COR-L47 (cell line): ENCODE measurements at regions not wholly inside any gene's neighbourhood (a gene's known extent, or its start where the extent isn't known, plus 50 kb on each side); places are given as distances from the start of the nearest gene placed in this dataset.

Experiments used
- DNase-seq: peaks from one replicate; lab custom pipeline; 2025; lab: John Stamatoyannopoulos, UW

DNA sequence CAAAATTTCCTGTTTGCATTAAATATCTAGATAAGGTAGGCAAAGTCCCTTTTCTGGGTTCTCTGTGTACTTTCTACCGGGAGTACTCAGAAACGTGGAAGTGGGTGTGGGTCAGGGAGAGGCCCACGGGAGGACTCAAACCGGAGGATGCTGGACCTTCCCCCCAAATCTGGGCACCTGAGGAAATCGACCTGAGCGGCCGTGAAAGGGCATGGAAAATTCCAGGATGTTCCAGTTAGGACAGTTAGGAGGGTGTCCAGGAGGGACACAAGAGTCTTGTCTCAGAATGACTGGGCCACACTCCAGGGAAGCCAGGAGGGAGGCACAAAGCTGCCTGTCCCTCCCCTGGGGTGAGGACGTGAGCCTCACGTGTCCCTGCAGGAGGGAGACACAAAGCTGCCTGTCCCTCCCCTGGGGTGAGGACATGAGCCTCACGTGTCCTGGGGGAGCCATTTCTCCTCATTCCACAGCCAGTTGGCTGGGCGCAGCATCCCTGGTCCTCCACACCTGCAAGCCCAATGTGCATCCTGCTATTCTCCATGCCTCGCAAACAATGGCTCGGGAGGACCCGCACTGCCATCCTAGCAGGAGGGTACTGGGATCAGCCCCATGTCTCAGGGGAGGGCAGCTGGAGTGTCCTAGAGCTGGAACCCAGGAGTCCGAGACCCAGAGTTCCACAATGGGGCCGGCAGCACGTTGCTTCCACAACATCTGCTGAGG is 190.5 kb upstream of the PPP2R2D start:
- DNase-seq: no peak

DNA sequence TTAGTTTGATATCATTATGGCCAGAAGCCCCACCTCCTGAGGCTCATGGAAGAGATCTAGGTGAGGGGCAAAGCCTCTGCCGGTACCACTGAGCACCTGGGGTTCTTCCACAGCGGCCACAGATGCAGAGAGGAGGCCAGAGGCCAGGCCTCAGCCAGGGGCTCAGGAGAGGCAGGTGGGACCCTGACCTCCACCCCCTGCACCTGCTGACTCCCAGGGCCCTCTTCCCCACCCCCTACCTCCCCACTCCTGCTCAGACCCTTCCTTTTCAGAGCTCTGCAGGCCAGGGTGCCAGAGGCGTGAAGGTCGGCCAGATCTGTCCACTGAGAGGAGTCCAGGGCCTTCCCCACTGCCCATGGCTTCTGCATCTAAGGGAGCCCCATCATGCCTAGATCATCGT is 178.7 kb upstream of the PPP2R2D start:
- DNase-seq: no peak

DNA sequence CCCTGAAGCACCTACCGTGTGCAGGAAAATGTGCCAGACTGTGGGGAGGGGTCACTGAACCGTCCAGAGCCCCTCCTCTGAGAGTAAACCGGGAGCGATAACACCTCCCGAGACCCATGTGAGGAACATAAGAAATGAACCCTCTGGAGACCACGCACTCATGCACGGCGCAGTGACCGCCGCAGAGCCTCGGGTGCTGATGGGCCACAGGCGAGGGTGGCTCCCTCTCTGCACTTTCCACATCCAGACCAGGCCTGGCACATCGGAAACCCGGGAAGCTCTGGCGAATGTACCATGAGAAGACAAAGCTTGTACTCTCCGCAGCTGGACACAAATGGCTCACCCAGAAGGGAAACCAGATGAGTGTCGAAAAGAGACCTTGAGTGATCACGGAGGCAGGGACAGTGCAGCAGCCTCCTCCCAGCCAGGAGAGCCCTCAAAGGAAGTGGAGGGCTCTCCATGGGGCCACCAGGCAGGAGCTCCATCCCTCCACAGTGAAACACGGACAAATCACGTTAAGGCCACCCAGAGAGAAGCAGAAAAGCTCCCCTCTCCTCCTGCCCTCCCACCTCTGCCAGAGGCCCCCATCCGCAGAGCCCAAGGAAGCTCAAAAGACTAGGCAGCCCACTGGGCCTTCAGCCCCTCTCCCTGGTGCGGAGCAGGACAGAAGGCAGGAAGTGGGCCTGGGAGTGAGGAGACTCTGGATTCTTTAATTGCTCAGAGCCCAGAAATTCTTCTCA is 178.1 kb upstream of the PPP2R2D start:
- DNase-seq: no peak

DNA sequence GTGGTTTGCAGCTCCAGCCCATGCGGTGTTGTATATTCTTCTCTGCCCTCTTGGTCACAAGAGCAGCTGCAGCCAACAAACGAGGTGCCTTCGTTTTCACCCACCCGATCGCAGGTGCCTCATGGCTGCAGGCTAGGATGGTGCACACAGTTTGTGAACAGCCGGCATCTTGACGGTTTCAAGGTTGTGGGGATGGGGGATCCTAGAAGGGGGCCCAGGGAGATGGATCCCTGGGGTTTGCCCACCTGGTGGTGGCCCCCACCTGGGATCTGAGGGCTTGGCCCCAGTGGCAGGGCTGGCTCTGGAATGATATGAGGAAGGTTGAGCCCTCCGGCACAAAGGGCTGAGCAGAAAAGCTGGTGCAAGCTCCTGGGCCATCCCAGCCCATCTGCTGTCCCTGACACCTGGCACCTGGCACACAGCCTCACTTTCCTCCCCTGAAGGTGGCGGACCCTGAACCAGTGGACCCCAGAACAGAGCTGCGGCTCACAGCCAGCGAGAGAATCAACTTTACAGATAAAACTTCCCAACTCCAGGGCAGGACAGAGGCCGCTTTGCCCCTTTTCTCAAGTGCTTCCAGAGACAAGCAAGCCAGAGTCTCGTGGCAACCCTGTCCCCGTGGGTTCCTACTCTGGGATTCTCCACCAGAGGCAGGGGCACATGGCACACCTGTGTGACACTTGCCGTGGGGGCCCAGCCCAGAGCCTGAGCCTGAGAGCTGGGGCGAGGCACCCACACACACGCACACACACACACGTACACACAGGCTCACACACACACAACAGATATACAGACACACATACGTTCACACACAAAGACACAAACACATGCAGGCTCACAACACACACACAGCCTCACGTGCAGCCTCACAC is 177.3 kb upstream of the PPP2R2D start:
- no peak for DNase-seq

DNA sequence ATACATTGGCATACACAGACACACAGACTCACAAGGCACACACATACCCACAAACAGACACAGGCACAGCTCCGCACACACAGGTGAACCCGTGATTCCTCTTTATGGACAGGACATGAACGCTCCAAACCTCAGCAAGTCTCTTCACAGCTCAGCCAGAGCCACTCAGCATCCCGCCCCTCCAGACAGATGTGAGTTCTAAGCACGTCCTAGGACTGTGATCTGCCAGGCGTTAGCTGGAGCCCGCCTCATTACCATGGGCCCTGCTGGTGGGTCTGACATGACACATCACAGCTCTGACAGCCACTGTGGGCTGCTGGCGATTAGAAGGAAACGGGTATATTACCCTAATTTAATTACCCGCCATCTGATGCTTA is 176.7 kb upstream of the PPP2R2D start:
- no peak for DNase-seq

DNA sequence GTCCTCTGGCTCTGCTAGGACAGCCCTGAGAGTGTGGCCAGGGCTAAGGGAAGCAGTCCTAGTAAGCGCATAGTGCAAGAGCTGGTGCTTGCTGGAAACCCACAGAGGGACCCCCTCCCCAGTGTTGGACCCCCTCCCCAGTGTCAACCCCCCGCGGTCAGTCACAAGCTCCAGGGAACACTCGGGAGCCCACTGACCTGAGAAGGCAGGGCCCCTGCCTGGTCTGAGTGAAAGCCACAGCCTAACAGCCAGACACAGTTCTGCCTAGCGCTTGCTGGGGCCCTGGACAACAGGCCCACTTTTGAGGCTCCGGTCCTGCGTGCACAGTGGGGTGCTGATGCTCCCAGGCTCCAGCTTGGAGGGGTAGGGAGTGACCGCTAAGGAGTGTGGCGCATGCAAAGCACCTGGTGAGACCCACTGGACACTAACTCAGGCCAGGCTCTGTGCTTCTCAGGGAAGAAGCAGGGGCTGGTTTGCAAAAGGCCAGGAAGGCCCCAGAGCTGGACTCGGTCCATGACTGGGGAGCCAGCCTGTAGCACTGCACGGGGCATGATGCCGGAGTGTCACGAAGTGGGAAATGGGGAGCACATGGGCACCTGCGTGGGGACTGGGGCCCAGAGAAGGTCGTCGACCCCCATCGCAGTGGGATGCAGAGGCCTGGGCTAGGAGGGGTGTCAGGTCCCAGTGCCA is 175.8 kb upstream of the PPP2R2D start:
- no peak for DNase-seq

DNA sequence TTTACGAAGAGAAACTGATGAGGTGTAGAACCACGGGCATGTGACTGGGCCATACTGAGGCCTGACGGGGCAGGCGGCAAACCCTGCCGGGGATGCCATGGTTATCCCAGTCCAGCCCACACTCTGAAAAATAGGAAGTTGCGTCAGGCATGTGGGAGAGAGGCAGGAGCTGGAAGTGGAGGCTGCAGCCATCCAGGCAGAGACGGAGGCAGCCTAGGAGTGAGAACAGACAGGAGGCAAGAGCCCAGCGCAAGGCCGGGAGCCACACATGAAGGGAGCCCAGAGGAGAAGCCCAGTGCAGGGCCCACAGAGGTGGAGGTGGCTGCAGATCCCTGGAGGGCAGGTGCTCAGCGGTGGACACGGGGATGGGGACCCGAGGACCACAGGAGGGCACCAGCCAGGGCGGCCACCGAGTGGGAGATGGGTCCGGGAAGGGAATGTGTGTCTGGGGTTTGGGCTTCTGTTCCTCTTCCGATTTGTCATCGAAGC is 175.2 kb upstream of the PPP2R2D start:
- no peak for DNase-seq

DNA sequence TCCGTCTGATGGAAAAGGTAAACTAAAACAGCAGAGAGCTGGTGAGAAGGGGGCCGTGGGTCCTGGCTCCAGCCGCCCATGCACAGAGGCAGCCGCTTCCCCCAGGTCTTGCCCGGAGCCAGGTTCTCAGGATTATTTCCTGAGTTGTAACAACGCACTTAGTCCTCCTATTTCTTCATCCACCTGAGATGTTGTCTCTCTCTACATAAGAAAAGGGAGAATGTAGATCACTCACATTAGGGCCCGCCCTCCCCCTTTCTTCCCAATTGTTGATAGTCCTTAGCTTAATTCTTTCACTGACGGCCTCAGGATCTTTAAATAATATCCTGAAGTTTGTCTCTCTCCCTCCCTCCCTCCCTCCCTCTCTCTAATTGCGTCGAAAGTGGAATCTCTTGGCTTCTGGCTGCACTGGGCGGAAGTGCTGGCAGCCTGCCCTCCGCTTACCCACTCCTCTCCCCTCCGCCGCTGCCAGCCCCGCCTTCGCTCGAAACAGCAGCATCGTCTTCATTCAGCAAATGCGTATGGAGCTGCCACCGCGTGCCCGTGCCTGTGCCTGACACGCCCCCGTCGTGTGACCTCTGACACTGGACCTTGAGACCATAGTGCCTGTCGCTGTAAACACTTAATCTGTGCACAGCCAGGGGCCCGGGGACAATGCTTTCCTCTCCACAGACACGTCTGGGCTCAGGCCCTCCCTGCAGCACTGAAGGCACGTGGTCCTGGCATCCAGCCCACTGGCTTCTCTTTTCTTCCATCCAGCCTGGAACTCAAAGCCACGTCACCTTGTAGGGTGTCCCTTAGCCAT is 174.5 kb upstream of the PPP2R2D start:
- DNase-seq: peak; percentile 46

DNA sequence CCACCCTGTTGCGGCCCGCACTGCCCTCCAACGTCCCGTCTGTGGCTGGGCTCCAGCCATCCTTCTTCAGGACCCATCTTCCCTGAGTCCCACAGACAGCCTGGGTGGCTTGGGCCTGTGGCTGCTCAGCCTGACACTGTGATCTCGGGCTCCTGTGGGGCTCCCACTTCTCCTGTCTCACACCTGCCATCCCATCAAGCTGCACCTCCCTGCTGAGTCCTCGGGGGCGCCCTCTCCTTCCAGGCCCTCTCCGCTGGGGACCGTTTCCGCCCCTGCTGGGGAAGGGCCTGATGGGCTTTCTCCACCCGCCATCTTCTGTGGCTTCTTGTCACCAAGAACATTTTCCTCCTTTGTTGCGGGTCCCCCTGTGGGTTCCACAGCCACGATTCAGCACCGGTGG is 173.8 kb upstream of the PPP2R2D start:
- DNase-seq: no peak

DNA sequence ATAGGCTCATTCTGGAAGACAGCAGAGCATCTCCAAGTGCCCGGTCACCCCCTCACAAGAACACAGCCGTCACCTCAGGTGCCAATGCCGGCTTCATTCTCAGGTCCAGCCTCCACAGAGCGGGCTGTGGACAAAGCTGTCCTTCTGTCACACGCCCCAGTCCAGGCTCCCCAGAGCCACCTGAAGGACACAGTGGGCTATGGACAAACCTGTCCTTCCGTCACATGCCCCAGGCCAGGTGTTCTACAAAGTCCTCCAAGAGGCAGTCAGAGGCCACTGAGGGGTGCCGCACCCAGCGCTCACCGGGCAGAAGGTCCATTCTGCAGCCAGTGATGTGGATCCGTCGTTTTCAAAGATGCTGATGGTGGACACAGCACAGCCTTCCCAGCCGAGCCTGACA is 173.2 kb upstream of the PPP2R2D start:
- no peak for DNase-seq

DNA sequence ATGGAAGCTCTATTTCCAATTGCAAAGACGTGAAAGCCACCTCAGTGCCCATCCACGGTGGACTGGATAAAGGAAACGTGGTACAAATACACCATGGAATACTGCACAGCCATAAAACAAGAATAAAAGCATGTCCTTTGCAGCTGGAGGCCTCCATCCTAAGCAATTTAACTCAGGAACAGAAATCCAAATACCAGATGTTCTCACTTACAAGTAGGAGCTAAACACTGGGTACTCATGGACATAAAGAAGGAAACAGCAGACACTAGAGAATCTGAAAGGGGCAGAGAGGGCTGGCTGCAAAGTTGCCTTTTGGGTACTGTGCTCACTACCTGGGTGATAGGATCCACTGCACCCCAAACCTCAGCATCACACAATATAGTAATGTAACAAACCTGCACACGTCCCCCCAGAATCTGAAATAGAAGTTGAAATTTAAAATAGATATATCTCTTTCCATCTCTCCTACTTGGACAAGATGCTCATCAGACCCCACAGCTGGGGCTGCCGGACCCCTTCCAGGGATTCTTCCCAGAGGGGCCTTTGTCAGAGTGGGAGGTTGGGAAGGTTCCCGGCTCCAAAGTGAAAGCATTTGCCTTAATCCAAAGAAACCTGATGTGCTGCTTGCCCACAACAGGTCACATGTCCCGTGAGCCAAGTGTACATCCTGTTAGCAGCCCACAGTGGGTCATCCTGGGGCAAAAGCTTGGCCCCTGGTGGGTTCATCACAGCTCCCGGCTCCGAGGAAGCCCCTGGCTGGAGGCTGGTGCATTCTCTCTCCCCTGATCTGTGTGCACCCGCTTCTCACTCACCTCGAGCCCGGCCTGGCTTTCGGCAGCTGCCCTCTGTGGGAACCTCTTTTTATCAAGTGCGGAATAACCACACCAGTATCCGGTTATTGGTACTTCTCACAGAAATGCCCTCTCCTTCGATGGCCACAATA is 172.3 kb upstream of the PPP2R2D start:
- DNase-seq: no peak

DNA sequence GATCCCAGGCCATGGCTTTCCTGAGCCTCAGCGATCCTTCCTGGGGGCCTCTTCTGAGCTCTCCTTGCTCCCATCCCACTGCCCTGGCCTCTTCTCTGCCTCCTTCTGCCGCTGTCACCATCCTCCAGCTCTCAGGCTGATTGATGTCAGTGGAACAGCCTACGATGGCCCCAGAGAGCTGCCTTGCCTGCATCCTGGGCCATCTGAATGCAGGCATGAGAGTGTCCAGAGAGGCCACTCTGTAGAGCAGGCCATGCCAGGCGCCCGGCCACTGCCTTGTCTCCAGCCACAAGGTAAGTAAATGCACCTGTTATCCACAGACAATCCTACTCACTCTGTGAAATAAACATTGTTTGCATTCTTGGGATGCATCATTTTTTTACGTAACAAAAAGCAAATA is 171.4 kb upstream of the PPP2R2D start:
- DNase-seq: no peak

DNA sequence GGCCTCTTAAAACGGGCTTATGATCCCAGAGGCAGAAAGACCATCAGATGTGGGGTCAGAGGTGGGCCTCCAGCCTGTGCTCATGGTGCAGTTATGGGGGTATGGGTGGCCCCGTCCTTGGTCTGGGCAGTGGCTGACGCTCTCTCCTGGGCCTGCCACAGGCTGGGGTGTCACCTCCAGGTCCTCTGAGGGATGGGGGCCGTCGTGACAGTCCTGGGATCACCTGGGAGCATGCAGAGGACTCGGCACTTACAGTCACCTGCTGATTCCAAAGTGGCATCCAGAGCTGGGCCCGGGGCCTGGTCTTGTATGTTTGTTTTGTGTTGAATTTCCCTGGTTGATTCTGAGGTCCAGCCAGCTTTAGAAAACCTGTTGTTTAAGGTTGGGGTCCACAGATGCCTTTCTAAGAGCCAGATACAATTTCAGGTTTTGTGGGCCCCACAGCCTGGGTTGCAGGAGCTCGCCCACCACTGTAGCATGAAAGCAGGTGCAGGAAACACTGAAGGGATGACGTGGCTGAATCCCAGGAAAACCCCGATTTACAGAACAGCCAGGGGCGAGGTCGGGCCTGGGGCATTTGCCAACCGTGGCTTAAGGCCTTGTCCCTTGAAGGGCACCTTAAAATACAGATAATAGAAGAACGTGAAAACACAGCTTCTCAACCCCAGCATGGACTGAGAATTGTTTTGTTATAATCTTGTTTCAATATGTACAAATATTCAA is 170.7 kb upstream of the PPP2R2D start:
- no peak for DNase-seq

DNA sequence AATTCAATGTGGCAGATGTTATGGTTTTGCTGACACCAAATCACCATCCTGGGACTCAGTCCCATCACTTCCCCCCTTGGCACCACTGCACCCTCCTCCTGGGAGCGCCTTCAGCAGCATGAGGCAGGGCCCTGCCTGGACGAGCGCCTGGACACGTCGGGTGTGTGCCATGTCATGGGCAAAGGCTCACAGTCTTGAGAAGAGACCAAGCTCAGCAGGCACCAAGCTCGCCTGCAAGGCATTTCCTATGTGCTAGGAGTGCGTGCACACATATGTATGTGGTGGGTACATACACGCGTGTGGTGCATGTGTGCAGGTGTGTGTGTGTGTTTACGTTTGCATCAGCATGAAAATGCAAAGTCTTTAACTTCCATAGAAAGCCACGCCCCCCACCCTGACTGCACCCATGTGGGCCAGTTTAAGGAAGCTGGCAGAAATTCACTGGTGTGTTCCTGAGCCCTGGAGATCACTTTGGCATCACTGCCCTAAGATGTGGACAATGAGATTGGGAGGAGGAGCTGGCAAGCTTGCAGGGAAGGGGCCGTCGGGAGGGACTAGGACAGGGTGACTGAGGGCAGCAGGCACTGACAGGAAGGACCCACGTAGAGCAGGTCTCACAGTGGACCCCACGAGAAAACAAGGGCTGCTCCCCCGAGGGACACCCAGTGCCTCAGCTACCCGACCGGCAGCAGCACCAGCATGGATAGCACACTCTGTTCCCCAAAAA is 169.9 kb upstream of the PPP2R2D start:
- no peak for DNase-seq

DNA sequence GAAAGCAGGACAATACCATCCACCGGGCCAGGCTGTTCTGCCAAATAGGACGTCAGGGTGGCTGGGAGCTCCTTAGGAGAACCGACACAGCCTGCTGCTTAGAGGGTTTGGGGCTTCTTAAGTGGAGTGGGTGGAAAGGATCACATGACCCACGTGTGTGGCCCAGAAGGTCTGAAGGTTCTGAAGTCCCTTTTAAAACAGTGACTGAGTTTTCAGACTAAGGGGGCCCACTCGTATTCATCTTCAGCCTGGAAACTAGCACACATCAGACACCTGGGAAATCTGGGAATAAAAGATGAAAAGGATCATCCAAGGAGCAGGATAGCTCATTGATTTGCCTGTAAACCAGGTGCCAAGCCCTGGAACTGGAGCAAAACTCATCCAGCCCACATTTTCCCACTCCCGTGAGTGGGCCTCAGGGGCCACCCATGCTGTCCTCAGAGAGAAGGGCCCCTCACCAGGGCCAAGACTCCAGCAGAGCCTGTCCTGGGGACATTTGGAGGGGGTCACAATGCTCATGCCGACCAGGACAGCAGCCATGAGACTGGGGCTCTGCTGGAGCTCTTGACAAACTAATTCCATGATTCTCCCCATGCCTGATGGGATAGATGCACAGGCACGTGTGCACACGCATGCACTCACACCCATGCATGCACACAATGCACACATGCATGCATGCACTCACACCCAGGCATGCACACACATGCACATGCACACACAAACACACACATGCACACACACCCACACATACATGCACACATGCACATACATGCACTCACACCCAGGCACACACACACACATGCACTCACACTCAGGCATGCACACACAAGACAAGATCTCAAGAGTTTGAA is 168.8 kb upstream of the PPP2R2D start:
- DNase-seq: no peak

DNA sequence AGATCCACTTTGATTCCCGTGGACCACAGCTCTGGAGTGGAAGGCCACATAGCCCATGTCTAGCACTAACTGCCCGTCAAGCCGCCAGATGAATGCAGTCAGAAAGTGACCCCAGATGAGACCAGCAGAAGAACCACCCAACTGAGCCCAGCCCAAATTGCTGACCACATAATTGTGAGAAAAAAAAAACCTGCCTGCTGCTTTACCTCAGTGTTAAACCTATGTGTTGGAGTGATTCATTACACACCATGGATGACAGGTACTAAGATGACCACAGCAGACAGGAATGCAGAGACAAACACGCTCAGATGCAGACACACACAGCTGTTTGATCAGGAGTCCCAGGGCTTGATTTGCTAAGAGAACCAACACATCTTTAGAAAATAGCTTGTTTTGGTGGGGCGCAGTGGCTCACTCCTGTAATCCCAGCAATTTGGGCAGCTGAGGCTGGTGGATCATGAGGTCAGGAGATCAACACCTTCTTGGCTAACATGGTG is 168.1 kb upstream of the PPP2R2D start:
- no peak for DNase-seq

DNA sequence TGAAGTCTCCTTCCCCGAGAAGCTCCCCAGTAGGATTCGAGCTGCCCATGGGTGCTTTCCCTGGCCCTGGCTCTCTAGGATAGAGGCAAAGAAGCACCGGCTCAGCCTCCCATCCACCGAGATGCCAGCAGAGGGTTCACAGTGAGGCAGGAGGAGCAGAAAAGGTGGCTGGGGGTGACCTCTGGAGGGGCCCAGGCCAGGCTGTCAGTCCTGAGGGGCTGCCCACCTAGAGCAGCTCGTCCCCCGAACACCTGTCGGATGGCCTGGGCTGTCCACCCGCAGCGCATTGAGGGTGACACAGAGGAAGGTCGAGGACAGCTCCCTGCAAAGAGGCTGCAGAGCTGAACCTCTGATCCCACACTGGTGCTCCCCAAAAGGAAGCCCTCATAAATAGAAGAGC is 167.2 kb upstream of the PPP2R2D start:
- no peak for DNase-seq

DNA sequence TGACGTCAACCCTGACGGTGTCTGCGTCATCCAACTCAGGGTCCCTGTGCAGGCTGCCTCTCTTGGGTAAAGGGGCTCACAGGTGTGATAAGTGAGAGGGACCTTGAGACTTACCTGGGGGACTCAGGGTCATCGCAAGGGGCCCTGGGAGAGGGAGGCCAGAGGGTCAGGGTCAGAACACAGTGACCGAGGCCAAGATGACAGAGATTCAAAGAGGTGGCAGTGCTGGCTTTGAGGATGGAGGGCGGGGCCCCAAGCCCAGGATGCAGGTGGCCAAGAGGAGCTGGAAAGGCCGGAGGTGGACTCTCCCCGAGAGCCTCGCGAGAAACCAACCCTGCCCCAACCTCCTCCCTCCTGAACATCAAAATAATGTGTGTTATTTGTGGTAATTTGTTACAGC is 165.2 kb upstream of the PPP2R2D start:
- DNase-seq: no peak
